NCI-H2196 treated with DMSO at 0.1 percent for 48 hours (cell line): ENCODE measurements at regions not wholly inside any gene's neighbourhood (a gene's known extent, or its start where the extent isn't known, plus 50 kb on each side); places are given as distances from the start of the nearest gene placed in this dataset.

Experiments used
- DNase-seq: peaks from one replicate; lab custom pipeline; 2025; ENCODE audit not compliant: unreplicated experiment; lab: John Stamatoyannopoulos, UW

DNA sequence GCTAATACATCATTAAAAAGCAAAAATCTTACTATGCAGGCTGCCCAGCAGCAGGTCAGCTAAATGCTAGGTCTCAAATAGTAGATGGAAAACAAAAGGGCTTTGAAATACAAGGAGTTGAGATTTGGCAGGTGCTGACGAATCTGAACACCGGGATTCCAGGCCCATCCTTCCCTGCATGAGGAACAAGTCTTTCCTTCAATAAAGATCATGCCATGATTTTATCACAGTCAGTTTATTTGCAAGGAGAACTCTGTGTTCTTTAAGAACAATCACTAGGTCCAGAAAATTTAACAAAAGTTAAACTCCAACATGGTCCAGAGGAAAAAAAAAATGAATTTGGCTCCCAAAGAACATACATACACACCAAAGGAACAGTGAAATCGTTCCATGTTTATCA lies 551.4 kb downstream of the SLITRK6 start:
- DNase-seq: no peak

DNA sequence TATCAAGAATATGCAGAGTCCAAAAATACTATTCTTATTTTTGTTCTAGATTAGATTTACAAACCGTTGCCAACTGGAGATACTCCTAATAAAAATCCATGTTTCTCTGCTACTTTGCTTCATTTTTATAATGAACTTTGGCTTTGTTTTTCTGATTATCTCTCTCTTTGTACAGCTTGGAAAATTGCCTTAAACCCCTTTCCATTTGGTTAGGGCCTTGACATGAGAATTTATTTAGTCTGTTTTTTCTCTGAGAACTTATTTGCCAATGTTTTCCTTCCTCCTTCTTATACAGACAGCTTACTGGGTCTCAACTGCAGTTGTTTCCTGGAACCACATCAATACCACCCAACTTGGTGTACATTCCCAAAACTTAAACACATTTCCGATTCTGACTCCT lies 555.4 kb downstream of the SLITRK6 start:
- no peak for DNase-seq

DNA sequence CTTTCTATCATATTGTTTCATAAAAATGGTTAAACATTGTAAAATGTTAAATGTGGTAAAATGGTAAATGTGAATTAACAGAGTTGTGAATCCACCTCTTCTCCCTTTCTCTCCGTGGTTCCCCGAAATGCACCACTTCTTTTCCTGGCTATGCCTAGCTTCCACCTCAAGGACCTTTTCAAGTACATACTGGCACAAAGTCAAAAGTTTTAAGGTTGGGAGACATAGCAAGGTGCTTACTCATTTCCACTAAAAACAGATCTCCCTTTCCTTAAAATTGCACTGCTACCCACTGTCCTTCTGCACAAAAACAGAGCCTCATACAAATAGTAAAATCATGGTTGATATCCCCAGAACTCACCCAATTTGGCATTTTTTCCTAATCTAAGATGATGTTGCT lies 558.2 kb downstream of the SLITRK6 start:
- DNase-seq: no peak

DNA sequence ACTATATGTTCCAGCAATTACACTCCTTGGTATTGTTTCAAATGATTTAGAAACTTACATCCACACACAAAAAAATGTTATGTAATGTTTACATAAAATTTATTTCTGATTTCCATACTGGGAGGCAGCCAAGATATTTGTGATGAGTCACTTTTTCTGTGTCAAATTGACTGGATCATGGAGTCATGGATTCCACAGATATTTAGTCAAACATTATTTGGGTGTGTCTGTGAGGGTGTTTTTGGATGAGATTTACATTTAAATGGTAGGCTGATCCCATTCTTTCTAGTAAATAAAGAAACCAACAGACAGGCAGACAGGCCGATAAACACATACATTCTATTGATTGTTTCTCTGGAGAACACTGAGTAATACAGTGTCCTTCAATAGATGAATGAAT lies 562.8 kb downstream of the SLITRK6 start:
- DNase-seq: no peak

DNA sequence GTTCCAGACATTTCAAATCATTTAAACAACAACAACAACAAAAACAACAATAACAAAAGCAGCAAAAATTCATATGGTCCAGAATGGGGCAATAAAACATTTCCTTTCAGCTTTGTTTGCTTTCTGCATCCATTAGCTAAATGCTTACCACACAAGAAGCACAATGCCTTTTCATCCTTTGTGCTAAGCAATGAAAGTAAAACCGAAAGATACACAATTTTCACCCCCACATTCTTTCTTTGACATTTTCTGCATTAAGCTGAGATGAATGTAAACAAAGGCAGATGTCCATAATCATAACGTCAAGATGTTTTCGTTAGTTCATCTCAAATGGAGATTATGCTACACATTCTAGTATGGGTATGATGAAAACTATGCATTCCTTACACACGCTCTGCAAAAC lies 568.5 kb downstream of the SLITRK6 start:
- no peak for DNase-seq

DNA sequence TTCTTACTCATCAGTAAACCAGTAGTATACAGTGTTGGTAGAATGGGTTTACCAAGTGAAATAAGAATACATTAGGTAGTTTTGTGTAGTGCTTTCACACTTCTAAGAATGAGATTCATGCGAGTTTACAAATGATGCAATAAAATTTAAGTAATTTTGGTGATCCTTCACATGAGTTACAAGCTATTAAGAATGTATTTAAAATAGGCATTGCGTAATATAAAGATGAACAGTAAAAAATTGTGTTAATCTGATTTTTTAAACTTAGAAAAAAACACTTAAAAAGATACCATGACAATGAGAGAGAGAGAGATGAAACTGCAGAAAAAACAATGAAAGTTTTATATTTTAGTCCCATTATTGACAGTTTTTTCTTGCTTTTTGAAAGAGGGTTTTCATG lies 570.5 kb downstream of the SLITRK6 start:
- DNase-seq: no peak

DNA sequence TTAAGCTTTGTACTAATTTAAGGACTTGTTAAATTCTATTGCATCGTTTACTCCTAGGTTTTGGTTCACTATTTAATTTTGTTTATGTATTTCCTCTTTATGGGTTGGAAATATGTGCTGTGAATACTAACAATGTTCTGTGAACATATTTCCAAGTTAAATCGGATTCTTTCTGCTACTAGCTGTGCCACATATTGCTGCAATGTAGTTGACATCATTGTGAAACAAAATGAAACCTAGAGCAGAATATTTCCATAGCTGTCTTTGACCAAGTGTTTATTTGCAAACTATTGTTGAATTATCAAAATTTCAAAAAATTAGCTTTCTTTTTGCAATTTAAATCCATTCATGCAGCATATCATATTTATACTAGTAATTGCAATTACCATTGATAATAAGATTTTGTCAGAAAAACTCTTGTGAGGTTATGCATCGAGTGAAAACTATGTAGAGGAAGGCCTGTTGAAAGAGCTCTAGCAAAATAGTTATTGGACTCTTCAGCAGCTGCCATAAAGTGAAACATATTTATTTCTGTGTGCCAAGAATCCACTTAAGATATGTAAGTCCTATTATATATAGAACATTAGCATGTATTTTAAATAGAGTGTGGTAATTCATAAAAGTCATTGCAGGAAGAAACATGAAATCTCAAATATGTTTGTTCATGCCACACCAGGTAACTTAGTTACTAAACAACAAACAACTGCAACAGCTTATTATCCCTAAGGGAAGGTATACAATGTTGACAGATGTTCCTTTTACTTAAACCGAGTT lies 575.1 kb downstream of the SLITRK6 start:
- DNase-seq: no peak

DNA sequence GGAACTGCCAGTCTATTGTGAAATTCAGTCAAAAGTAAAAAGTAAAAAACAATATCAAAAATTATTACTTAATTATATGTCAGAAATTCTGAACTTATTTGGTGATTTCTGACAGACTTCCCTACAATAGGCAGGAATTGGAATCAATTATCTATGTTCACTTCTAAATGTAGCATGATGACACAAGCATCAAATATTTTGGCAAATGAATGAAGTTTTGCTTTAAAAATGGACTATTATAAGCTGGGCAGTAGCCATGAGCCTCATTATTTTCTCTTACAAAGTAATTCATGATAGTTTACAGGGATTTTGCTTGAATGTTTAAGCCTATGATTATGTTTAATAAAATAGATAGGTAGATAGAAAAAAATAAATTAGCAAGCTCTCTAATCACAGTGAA lies 582.6 kb downstream of the SLITRK6 start:
- DNase-seq: no peak

DNA sequence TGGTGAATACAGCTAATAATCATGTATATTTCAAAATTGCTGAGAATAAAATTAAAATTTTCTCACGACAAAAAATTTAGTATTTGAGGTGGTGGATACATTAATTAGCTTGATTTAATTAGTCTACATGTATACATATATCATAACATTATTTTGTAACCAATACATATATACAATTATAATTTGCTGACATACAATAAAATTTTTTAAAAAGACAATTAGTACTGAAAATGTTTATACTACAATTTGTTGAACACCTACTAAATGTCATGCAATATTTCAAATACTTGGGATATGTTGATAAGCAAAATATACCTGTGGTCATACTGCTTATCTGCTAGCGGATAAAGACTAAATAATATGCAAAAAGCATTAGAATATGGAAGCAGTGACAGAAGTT lies 586.5 kb downstream of the SLITRK6 start:
- DNase-seq: no peak

DNA sequence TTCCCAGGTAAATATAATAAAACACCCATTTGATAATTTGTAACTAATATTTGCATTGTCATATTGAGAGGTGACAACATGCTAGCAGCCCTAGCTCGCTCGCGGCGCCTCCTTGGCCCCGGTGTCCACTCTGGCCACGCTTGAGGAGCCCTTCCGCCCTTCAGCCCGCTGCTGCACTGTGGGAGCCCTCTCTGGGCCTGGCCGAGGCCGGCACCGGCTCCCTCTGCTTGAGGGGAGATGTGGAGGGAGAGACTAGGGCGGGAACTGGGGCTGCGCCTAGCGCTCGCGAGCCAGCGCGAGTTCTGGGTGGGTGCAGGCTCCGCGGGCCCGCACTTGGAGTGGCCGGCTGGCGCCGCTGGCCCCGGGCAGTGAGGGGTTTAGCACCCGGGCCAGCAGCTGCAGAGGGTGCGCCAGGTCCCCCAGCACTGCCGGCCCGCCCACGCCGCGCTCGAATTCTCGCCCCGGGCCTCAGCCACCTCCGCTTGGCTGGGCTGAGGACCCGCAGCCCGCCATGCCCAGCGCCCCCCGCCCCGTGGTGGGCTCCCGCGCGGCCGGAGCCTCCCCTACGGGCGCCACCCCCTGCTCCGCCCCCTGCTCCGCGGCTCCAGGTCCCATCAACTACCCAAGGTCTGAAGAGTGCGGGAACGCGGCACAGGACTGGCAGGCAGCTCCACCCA lies 594.4 kb downstream of the SLITRK6 start:
- no peak for DNase-seq

DNA sequence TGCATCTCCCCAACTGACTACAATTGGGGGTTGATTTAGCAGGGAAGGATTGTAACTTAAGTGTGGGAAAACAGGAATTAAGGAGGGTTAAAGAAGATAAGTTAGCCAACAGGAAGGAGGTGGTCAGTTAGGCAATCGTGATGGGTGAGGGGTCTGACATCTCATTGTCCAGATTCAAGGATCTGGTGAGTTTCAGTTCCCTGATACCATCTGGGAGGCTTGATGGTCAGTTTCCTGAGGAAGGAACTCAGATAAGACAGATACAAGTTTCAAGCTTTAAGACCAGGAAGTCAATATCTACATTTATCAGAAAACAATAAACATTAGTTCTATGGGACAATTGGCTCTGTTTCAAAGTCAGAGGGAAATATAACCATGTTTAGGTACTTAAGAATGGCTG lies 601.8 kb downstream of the SLITRK6 start:
- no peak for DNase-seq

DNA sequence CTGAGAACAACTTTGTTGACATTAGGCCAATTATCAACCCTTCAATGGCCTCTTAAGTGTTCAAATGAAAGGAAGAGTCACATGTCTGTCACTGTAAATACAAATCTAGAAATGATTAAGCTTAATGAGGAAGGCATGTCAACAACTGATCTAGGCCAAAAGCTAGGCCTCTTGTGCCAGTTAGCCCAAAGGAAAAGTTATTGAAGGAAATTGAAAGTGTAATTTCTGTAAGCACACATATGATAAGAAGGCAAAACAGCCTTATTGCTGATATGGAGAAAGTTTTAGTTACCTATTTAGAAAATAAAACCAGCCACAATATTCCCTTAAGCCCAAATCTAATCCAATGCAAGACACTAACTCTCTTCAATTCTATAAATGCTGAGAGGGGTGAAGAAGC lies 604.7 kb downstream of the SLITRK6 start:
- peak; percentile 13 for DNase-seq

DNA sequence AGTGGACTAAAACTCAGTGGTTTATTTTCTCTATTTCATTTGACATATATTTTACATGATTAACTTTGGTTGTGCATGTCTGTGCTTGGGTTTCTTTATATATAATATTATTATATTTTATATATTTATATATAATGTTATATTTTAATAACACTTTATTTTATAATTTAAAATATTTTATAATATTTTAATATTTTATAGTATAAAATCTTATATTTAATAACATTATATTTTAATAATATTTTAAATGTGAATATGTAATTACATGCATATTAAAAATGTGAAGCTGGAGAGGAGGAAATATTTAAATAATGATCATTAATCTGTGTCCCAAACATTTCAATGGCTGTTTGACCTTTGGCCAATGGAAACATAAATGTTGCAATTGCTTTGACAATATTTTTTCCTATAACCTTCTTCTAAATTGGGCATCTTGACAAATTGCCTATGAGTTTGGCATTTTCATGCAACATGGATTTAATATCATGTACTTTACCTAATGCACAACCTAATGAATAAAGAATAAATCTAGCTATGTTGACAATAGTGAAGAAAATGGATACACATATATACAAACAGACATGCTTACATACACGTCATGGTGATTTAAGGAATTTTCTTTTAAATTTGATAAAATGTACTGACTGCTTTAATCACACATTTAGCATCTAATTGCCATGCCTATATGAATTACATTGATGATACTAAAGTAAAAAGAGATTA lies 607.1 kb downstream of the SLITRK6 start:
- no peak for DNase-seq

DNA sequence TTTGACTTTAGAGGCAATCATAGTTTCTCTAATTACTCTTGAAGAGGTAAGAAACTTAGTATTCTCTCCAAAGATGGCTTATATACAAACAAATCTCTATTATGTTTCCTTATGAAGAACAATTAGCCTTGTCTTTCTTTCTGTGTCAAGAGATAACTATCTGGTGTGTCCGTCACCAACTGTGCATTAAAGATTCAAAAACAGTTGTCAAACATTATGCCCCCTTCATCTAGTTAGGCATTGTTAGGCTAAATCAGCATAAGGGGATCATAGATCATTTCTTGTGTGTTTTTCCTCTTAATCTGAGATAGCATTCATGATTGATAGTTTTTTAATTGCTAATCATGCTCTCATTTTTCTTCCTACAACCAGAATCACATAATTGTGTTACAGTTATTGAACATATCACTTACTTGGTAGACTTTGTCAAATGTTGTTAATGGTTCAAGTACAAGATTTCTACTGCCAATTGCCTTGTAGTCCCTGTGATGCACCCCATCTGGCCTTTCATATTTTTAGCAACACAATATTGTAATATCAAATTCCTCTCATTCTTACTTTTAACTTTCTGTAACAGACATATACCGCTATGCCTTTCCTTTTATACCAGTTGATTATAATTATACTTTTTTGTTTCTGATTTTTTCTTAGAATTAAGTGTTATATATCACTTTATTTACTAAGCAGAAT lies 612.7 kb downstream of the SLITRK6 start:
- no peak for DNase-seq

DNA sequence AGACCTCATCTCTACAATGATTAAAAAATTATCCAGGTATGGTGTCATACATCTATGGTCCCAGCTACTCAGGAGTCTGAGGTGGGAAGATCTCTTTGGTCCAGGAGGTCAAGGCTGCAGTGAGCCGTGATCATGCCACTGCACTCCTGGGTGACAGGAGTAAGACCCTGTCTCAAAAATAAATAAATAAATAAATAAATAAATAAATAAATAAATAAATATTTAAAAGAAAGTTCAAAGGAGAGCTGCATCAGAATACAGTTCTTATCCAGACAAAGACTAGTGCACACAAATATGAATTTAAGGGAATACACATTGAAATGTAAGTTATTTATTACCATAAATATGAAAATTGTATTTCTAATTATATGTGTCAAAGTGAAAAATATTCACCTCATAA lies 624.9 kb downstream of the SLITRK6 start:
- DNase-seq: no peak

DNA sequence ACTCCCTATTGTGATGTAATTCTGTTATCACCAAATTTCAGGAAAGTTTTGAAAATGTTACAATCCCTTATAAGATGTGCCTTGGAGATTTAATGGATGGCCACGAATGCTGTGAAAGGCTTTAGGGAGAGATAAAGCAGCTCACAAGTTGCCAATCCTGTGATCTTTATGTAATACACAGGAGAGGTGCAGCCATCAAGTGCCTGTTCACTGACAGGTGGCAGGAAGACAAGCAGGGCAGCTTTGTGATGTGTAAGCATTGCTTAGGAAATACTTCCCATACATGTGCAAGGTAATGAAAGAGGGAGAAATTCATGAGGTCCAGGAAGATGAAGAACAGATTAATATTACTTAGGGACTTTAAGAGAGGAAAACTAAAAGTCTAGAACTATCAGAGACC lies 628.8 kb downstream of the SLITRK6 start:
- no peak for DNase-seq

DNA sequence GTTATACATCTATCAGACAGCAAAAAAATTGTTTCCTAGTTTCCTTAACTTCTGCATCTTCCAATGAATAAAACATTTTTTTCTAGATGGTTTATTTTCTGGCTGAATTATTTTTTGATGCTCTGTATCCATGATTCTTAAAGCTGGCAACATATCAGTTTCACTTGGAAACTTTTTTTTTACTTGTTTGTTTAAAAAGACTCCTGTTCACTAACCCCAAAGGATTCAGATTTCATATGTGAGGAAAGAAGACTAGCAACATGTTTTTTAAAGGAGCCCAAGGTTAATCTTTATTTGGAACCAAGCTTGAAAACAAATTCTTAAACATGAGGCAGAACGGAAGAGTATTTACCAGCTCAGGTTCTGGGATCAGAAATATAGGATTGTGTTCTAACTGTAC lies 632.3 kb downstream of the SLITRK6 start:
- no peak for DNase-seq

DNA sequence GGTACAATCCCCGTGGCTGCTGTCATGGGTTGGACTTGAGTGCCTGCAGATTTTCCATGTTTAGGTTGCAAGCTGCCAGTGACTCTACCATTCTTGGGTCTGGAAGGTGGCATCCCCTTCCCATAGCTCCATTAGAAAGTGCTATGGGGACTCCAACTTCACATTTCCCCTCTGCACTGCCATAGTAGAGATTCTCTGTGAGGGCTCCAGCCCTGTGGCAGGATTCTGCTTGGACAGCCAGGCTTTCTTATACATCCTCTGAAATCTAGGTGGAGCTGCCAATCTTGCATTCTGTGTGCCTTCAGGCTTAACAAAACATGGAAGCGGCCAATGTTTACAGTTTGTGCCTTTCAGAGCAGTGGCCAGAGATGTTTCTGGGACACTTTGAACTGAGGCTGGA lies 636.2 kb downstream of the SLITRK6 start:
- DNase-seq: no peak

DNA sequence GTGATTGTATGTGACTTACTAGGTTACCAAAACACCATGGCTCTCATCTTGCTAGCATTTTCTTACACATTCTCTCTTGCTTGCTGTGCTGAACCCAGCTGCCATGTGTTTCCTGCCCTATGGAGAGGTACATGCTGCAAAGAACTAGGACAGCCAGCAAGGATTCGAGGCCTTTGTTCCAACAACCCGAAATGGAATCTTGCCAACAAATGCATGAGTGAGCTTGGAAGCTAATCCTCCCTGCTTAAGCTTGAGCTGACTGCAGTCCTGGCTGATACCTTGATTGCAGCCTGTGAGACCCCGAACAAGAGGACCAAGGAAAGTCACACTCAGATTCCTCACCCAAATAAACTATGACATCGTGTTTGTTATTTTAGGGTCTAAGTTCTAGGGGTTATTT lies 651.2 kb downstream of the SLITRK6 start:
- peak; percentile 29 for DNase-seq

DNA sequence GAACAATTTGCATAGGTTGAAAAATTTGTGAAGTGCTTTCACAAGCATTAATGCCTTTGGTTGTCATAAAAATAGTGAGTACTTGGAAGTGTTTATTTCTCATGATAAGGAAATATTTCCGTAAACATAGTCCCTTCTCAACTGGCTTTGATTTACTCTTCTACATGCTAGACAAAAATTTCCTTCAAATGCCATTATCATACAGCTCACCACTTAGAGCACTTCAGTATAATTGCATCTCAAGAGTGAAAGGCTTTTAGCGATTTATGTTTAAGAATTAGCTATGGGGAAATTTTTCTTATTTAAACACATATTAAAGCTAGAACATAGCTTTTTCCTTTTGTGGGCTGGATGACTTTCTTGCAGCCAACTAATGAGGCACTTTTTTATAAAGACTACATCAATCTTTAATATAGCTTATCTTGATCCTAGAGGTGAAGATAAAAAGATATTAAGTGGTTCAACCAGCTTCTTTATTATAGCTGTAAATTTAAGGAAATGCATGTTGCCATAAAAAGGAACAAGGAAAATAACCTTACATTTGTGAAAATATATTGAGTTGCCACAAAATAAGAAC lies 656.8 kb downstream of the SLITRK6 start:
- no peak for DNase-seq

DNA sequence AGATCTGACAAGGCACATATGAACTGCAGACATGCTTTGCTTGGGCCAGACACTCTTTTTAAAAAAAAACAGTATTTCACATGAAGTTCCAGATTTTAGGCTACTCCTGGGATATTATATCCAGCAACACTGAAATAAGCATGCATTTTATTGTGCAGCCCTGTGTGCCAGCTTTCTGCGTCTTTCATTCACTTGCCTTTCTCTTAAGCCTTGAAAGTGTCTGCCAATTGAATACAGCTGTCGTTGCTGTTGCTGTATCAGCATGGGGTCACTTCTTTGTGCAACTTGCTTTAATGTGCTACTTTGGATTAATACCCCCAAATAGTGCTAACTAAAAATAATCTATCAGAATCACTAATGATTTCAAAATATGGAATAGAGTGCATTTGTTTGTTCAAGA lies 657.8 kb downstream of the SLITRK6 start:
- DNase-seq: no peak
